HG03565 (cell line): ENCODE measurements at regions not wholly inside any gene's neighbourhood (a gene's known extent, or its start where the extent isn't known, plus 50 kb on each side); places are given as distances from the start of the nearest gene placed in this dataset.

ENCODE experiments used
- ATAC-seq: cut with Tn5 transposase; IDR thresholded peaks from one replicate; pipeline ENCODE4 v1.9.1; 2021; ENCODE audit warnings: mild to moderate bottlenecking, moderate library complexity; ENCODE audit not compliant: unreplicated experiment

DNA sequence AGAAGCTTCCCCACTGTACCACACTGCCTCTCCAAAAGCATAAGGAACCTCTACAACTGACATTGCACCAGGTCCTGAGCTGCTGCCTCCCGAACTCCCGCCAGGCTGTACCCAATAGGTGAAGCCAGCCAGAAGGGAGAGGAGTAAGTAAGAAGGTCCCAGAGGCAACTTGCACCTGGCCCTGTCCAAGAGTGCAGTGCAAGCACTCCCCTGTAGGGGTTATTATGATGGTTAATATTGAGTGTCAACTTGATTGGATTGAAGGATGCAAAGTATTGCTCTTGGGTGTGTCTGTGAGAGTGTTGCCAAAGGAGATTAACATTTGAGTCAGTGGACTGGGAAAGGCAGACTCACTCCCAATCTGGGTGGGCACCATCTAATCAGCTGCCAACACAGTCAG is 879.3 kb upstream of the SLIT2 start:
- no peak for ATAC-seq

DNA sequence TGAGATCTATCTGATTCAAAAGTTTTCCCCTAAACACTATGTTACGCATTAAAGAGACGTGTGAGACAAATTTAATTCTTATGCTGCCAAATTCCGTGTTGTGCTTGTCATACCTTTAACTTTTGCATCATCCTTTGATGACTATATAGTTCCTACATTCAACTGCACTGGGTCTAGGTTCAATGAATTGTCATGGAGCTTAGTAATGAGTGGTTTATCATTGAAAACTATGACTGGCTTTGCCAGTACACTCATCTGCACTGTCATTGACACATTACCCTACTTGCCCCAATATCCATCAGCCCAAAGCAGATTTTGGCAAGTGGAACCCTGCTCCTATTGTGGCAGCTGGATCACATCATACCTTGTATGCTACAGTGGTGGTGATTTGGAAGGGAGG is 882.9 kb upstream of the SLIT2 start:
- ATAC-seq: no peak

DNA sequence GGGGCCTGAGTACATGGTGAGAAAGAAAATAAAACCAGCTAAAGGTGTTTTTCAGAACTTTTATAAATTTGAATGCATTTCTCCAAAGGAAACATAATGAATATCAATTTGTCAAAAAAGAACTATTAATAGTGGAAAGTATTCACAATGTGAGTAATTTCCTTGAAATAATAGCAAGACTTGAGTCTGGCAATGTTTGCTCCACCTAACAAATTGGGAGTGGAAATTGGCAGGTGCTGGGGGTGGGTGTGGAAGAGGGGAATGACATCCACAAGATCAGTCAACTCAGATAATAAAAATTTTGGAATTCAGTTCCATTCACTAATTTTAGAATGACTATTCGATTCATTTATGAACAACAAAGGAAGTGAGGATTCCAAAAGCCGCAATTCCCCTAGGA is 884.8 kb upstream of the SLIT2 start:
- ATAC-seq: no peak

DNA sequence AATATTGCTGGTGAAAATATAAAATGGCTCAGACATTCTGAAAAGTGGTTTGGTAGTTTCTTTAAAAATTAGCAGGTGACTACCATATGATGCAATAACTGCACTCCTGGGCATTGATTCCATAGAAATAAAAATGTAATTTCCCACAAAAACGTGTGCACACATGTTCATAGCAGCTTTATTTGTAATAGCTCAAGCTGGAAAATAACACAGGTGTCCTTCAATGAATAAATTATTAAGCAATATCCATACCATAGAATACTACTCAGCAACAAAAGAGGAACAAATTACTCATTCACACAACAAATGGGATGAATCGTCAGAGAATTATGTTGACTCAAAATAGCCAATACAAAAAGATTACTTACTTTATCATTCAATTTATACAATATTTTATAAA is 893.7 kb upstream of the SLIT2 start:
- no peak for ATAC-seq

DNA sequence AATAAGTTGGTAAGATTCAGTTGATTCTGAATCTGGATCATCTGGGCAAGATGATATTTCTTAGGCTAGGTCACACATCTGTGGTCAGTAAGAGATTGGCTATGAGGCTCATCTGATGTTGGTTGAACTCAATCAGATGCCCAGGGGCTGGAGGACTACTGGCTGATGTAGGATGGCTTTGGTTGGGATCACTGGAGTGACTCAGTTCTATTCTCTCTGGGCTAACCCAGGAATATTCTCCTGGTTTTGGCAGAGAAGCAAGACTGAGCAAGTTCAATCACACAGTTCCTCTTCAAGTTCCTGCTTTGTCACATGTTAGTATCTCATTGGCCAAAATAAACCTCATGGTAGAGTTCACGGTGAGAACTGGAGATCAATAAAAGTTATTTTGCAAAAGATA is 902.3 kb upstream of the SLIT2 start:
- ATAC-seq: no peak

DNA sequence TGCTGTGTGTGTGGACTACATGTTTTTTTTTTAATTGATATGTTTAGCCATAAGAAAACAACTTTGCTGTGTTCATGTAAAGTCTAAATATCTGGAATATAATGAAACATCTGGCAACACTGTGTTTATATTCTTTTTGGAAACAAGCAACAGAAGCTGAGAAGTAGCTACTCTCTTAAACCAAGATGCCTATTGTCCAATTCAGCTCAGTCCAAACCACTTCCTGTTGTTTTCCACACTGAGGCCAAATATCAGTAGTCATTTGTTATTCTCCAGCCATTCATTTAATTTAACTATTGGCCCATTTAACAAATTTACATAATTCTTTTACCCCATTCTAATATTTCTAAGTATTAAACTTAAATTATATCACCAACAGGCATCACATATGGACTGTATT is 903.0 kb upstream of the SLIT2 start:
- ATAC-seq: no peak

DNA sequence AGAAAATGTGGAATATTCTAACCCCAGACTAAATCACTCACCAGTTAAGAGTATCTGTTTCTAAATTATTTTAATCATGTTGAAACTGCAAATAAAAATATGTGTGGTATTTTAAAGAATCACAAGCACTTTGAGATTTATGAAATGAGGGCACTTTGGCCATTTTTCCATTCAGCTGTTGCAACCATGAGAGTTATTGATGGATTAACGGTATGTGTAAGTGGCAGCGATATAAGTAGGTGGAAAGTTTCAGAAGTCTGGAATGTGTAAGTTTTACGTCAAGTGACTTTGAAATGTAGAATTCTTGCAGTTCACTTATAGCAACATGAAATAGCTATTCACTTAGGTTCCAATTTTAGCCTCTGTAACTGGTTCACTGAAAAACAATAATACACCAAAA is 905.1 kb upstream of the SLIT2 start:
- ATAC-seq: no peak

DNA sequence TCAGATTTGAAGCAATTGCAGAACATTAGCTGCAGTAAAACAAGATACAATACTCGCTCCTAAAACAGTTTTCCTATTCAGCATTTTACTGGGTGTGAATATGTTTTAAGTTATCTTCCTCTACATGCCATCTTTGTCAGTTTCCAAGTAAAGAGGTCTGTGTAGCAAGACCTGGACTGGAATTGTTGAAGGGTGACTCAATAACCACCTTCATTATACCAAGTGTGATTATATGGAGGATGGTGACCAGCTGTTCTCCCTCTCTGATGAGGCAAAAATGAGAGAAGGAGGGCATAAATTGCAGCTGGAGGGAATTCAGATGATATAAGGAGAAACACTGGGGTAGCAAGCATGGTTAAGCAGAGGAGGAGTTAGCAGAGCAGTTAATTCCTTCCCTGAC is 922.1 kb upstream of the SLIT2 start:
- ATAC-seq: no peak

DNA sequence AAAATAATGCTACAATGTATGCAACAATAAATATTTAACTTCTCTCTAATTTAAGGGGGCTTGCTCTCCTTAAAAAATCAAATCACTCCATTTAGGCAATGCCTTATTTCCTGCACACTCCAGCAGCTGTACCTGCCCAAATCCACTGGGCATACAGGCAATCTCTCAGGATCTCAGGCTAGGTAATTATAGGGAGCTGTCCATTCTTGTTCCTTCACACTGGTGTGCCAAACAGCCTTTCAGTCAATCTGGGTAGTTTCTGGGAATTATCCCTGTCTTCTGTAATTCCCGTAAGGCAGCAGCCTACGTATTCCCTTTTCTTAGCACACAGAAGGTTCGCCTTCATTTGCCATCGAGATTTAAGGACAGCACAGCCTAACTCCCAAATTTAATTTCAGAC is 922.6 kb upstream of the SLIT2 start:
- ATAC-seq: no peak

DNA sequence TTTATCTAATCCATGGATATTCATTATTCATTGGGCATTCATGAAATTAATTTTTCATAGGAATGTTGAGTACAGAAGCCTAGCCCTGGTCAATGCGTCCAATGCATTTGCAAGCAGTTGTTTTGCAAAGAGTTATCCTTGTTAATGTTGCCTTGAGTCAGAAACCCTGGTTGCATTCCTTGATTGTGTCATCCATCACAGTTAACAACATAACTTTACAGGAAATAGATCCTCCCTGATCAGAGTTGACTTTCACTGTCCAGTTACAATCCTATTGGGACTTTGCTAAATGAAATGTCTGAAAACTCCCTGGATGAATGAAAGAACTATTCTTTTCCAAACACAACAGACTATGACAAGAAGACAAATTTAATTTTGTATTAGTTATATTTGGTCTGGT is 924.3 kb upstream of the SLIT2 start:
- ATAC-seq: no peak

DNA sequence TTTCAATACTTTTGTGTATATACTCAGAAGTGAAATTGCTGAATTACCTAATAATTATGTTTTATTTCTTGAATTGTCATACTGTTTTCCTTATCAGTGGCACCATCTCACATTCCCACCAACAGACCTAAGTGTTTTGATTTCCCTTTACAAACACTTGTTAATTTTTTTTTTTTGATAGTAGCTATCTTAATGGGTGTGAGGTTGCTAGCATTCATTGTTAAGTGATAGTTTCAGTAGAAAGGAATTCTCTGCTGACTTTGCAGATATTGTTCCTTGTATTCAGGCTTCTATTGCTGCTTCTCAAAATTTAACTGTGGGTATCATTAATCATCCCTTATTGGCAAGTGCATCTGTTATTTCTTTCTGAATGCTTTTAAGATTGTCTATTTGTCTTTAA is 927.5 kb upstream of the SLIT2 start:
- no peak for ATAC-seq

DNA sequence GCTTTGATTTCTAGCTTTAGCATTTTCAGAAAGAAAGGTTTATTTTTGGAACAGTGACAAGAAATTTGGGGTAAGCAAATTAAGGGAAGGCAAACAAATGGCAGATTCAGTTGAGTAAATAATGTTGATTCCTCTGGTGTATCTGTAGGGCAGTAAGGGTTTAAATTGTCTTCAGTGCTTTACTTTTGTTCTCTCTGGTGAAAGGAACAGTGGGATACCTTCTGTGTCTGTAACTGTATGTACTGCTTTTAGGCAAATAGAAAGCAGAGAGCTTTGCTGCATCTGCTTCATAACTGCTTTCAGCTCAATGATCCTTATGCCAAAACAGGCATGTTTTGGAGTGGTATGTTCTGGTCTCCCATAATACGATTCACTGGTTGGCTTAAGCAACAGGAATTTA is 932.1 kb upstream of the SLIT2 start:
- no peak for ATAC-seq

DNA sequence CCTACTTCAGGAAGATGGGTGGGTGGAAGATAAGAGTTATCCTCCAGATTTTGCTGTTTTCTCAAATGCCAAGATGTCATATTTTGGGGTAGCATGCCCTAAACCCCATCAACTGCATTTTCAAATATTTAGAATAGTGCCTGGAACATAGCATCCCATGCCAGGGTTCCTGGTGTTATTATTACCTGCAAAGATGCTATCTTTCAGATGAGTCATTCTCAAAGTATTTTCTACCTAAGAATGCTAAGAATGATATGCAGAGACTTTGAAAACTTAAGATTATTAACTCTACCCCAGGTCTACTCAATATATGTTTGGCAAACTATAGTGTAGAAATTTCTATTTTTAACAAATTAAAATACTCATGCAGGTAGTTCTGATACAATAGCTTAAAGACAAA is 934.3 kb upstream of the SLIT2 start:
- ATAC-seq: no peak

DNA sequence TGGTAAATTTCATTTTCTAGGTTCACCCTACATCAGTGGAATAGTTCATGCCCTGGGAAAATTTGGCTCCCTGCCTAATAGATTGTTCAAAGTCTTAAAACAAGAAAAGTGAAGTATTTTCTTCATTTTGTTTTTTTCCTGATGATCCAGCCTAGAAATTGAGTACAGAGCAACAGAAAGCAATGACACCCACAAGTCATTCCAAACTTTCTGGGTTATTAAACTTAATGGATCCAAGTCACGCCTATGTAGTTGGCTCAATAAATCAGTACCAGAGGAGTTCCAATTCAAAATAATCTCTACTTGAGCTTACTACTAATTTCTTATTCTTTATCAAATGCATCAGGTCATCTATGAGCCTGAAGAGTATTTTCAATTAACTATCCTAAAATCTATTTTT is 937.6 kb upstream of the SLIT2 start:
- no peak for ATAC-seq

DNA sequence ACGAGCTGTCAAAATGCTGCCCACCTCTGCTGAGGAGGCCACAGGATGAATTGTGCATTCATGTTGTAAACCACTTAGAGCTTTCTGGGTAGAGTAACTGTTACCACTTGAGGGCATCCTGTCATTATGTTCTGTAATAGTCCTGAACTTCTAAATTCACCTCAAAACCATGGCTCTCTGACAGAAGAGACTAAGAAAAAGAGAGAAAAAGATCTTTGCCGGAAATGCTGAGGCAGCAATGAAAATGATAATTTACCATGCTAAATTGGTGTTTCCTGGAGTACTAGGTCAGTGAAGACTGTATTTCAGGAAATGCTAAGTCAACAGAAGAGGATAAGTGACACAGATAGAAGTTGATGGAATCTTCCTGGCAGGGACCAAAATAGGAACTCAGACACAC is 942.3 kb upstream of the SLIT2 start:
- no peak for ATAC-seq

DNA sequence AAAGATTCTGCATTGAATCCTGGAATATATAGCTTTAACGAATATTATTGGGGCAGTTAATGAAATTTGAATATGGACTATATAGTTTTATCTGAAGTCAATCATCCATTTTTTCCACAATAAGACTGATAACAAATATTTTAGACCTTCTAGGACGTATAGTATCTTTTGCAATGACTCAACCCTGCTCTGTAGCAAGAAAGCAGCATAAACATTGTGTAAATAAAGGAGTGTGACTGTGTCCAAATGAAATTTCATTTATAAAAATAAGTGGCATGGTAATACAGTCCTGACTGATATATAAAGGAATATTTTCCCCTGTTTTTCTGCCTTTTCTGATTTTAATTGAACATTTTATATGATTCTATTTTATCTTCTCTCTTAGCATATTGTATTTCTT is 947.7 kb upstream of the SLIT2 start:
- ATAC-seq: no peak

DNA sequence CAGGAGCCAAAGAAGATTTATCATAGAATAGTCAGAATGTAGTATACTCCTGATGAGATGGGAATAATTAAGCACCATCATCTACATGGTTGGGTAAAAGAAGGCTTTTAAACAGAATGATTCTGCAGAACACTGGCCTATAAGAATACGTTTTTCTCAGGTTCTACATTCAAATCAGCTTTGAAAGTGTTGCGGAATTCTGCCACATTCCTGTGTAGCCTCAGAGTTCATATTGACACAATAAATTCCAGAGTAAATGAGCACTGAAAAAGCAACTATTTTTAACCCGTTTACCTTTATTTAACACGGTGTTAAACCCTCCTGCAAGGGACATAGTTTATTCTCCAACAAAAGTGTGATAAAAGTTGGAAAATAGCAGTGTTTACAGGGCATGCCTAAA is 950.2 kb upstream of the SLIT2 start:
- ATAC-seq: no peak

DNA sequence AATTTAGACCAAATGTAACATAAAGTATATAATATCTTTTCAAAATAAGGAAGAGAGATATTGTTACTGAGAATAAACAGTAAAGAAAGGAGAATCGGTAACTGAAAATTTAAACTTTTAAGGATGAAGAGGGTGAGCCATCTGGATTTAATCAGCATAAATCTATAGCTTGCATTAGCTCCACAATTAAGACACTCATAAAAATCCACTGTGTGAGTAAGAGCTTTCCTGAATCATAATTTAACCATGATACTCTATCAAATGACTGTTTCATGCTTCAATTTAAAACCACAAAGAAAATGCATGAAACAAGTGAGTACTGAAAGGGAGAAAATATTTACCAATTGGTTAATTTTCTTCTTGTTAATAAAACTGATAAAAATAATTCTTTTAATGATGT is 951.5 kb upstream of the SLIT2 start:
- ATAC-seq: no peak

DNA sequence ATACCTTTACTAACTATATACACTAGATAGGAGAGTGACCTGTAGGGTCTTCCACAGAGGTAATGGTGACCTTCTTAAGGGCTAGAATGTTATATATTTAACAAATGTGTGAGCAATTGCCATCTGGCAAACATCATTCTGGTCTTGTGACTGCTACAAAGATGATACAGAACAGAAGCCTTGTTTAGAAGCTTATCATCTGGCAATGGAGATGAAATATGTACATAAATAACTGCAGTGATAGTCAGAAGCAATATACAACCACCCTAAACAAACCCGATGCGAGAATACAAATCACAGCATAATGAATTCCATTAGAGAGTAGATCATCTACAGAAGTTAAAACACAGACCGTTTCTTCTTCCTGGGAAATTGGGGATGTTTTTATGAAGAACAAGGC is 952.7 kb upstream of the SLIT2 start:
- ATAC-seq: no peak

DNA sequence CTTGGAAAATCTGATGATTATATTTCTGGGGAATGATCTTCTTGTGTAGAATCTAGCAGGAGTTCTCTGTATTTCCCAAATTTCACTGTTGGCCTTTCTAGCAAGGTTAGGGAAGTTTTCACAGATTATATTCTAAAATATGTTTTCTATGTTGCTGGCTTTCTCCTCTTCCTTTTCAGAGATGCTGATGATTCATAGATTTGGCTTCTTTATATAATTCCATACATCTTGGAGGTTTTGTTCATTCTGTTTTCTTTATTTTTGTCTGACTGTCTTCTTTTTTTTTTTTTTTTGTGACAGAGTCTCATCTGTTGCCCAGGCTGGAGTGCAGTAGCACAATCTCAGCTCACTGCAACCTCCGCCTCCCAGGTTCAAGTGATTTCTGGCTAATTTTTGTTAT is 957.9 kb upstream of the SLIT2 start:
- ATAC-seq: no peak

DNA sequence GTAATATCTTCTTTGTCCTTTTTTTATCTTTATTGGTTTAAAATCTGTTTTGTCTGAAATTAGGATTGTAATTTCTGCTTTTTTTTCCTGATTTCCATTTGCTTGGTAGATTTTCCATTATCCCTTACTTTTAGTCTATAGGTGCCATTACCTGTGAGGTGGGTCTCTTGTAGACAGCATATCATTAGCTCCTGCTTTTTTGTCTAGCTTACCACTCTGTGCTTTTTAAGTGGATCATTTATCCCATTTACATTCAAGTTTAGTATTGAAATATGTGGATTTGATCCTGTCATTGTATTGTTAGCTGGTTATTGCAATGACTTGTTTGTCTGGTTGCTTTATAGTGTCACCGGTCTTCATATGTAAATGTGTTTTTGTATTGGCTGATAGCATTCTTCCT is 958.6 kb upstream of the SLIT2 start:
- no peak for ATAC-seq

DNA sequence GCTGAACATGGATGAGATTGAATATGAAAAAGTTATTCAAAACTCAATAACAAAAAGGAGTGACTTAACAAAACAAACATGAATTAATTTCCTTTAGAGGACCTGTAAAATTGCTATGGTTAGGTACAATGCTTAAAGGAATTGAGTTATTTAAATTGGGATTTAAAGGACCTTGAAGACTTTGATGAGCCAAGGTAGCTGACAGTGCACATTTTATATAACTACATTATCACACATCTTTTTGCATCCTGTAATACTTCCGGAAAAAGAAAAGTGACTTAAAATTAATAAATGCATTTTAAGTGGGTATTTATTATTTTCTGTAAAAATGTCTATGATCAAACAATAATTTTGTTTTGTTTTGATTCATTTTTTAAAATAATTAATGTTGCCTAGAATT is 964.8 kb upstream of the SLIT2 start:
- no peak for ATAC-seq

DNA sequence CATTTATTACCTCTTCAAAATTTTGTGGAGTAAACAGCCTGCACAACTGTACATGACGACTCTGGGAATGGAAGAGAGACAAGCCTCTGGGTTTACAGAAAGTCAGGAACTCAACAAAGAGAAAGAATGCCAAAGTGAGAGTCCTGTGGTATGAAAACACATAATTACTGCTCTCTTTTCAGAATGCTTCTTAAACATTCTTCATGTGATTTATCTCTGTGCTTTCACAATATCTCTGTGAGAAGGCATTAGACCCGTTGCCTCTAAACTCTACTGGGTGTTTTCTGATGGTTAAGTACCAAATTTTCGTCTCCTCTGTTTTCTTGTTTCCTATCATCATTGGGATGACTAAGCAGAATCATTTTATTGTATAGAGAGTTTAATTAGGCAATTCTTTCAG is 966.6 kb upstream of the SLIT2 start:
- no peak for ATAC-seq

DNA sequence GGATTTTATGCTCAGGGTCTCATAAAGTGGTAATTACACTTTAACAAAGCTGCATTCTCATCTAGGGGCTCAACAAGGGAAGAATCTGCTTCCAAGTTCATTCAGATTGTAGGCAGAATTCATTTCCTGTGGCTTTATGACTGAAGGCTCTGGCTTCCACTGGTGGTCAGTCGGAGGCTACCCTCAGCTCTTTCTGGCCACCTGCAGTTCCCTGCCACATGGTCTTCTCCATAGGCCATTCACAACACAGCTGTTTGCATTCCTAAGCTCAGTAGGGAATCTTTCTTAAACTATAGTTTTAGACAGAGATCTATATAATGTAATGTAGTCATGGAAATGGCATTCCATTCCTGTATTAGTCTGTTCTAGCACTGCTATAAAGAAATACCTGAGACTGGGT is 973.0 kb upstream of the SLIT2 start:
- ATAC-seq: no peak
